ENCODE measurements at regions not wholly inside any gene's neighbourhood (a gene's known extent, or its start where the extent isn't known, plus 50 kb on each side); places are given as distances from the start of the nearest gene placed in this dataset.

GRCh38 chr6:24019830-24020229, 106.2 kb upstream of the NRSN1 start:
- TF ChIP-seq GATA3 (IDR thresholded peaks at IDR 0.05; ENCODE audit: low read depth, low read length) (no peak), GATA2 (IDR thresholded peaks at IDR 0.05; ENCODE audit: low read depth, low read length) (no peak)
